ENCODE measurements at regions not wholly inside any gene's neighbourhood (a gene's known extent, or its start where the extent isn't known, plus 50 kb on each side); places are given as distances from the start of the nearest gene placed in this dataset.
A peak's percentile ranks its signal among the peaks of the same experiment; 100 is the strongest.

DNA sequence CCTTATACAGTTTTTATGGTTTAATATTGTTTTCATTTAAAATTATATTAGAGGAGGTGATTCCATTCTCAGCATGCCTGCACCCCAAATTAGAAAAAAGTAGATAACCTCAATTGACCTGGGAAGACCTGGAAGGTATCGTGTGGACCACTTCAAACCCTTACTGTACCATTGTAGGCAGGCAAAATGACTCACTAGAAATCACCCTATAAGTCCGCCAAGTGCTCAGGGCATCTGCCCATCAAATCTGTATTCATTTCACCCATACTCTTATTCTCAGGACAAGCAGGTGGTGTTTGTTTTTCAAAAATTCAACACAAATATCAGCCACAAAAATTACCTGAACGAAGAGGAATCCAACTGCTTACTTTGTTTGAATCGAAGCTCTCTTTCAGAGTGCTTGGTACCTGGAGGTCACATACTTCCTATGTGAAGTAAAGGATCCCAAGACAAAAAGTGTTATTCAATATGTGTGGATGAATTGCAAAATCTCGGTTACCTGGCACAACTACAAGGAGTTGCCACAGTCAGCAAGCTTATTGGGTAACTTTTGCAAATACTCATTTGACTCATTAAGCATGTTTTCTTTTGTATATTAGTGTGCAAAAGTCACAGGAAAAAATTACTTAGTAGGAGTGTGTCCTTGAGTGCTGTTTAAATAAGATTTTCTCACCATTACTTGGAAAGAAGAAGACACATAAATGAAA, 216.2 kb downstream of the ENC1 start:
- DNase-seq (ENCODE audit: low spot score) (no peak), ATAC-seq (no peak)
- no peak overlapping the region for H3K4me2 ChIP-seq
- H3K36me3 Mint-ChIP-seq (ENCODE audit: low read depth): 0 out of 3 replicates have a peak, but pooled peaks cover 5% of the 10 kb centered on the region
- TF ChIP-seq JUNB (IDR thresholded peaks at IDR 0.05; ENCODE audit: unreplicated experiment) (no peak), EZH2phosphoT487 (IDR thresholded peaks at IDR 0.05; ENCODE audit: unreplicated experiment) (no peak), NANOG (IDR thresholded peaks at IDR 0.05; ENCODE audit: borderline replicate concordance) (no peak)
- TF ChIP-seq, protein P1, sequence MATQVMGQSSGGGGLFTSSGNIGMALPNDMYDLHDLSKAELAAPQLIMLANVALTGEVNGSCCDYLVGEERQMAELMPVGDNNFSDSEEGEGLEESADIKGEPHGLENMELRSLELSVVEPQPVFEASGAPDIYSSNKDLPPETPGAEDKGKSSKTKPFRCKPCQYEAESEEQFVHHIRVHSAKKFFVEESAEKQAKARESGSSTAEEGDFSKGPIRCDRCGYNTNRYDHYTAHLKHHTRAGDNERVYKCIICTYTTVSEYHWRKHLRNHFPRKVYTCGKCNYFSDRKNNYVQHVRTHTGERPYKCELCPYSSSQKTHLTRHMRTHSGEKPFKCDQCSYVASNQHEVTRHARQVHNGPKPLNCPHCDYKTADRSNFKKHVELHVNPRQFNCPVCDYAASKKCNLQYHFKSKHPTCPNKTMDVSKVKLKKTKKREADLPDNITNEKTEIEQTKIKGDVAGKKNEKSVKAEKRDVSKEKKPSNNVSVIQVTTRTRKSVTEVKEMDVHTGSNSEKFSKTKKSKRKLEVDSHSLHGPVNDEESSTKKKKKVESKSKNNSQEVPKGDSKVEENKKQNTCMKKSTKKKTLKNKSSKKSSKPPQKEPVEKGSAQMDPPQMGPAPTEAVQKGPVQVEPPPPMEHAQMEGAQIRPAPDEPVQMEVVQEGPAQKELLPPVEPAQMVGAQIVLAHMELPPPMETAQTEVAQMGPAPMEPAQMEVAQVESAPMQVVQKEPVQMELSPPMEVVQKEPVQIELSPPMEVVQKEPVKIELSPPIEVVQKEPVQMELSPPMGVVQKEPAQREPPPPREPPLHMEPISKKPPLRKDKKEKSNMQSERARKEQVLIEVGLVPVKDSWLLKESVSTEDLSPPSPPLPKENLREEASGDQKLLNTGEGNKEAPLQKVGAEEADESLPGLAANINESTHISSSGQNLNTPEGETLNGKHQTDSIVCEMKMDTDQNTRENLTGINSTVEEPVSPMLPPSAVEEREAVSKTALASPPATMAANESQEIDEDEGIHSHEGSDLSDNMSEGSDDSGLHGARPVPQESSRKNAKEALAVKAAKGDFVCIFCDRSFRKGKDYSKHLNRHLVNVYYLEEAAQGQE (IDR thresholded peaks at IDR 0.05; ENCODE audit: unreplicated experiment): no peak
- H3K9me2 ChIP-seq (ENCODE audit: insufficient read depth): peaks cover 4% of the 10 kb centered on the region; the same call in 1 of the 2 replicates
- peak overlapping the region; percentile 1; the same call in 1 of the 2 replicates for H2AFZ ChIP-seq
- no peak overlapping the region for H3K27ac Mint-ChIP-seq
- H3K27me3 Mint-ChIP-seq (ENCODE audit: insufficient read depth, low read depth, poor library complexity): peaks cover 2% of the 10 kb centered on the region
- no peaks in the 10 kb centered on the region for H3K79me2 ChIP-seq (replicated peaks; ENCODE audit: insufficient read depth)
- no peaks in the 10 kb centered on the region for H3K27me3 ChIP-seq (ENCODE audit: insufficient read depth)
- H3K4me1 Mint-ChIP-seq: no peaks in the 10 kb centered on the region
- H3K27ac ChIP-seq (ENCODE audit: low read depth): no peak overlapping the region
- no peaks in the 10 kb centered on the region for H3K4me1 ChIP-seq (ENCODE audit: insufficient read depth)
- H3K4me3 ChIP-seq: no peak overlapping the region
- H3F3A ChIP-seq (replicated peaks; ENCODE audit: low read depth): no peaks in the 10 kb centered on the region
- H3K36me3 ChIP-seq (ENCODE audit: insufficient read depth): no peaks in the 10 kb centered on the region
- no peaks in the 10 kb centered on the region for H4K20me1 ChIP-seq (replicated peaks; ENCODE audit: insufficient read depth)
- H3K4me3 Mint-ChIP-seq: no peak overlapping the region
- peaks cover 5% of the 10 kb centered on the region for H3K9me3 Mint-ChIP-seq

DNA sequence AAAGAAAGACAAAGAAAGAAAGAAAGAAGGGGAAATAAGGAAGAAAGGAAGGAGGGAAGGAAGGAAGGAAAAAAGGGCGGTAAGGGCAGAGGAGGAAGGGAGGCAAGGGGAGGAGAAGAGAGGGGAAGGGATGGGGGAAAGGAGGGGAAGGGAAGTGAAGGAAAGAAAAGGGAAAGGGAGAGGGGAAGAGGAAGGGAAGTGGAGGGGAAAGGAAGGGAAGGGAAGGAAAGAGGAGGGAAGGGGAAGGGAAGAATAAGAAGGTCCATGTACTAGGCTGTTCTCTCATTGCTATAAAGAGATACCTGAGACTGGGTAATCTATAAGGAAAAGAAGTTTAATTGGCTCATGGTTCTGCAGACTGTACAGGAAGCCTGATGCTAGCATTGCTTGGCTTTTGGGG, 217.1 kb downstream of the ENC1 start:
- no peaks in the 10 kb centered on the region for H3F3A ChIP-seq (replicated peaks; ENCODE audit: low read depth)
- H3K27me3 Mint-ChIP-seq (ENCODE audit: insufficient read depth, low read depth, poor library complexity): peaks cover 2% of the 10 kb centered on the region
- no peaks in the 10 kb centered on the region for H3K36me3 ChIP-seq (ENCODE audit: insufficient read depth)
- no peak overlapping the region for H3K4me3 Mint-ChIP-seq
- H3K9me2 ChIP-seq (ENCODE audit: insufficient read depth): peaks cover 4% of the 10 kb centered on the region; the same call in 1 of the 2 replicates
- no peaks in the 10 kb centered on the region for H3K4me1 Mint-ChIP-seq
- H3K36me3 Mint-ChIP-seq (ENCODE audit: low read depth): no peaks in the 10 kb centered on the region
- no peak overlapping the region for H3K4me2 ChIP-seq
- H3K27me3 ChIP-seq (ENCODE audit: insufficient read depth): no peaks in the 10 kb centered on the region
- H3K27ac ChIP-seq (ENCODE audit: low read depth): no peak overlapping the region
- ATAC-seq (no peak), DNase-seq (ENCODE audit: low spot score) (no peak)
- H3K79me2 ChIP-seq (replicated peaks; ENCODE audit: insufficient read depth): no peaks in the 10 kb centered on the region
- no peaks in the 10 kb centered on the region for H3K4me1 ChIP-seq (ENCODE audit: insufficient read depth)
- H2AFZ ChIP-seq: no peak overlapping the region
- no peak overlapping the region for H3K27ac Mint-ChIP-seq
- H3K4me3 ChIP-seq: no peak overlapping the region
- H4K20me1 ChIP-seq (replicated peaks; ENCODE audit: insufficient read depth): no peaks in the 10 kb centered on the region
- no peaks in the 10 kb centered on the region; the same call in 2 of the 3 replicates for H3K9me3 Mint-ChIP-seq
- TF ChIP-seq ZNF114 (CRISPR knock-in tag; IDR thresholded peaks at IDR 0.05) (no peak), POLR2AphosphoS5 (IDR thresholded peaks at IDR 0.05; ENCODE audit: low read depth) (no peak), CREB1 (CRISPR knock-in tag; IDR thresholded peaks at IDR 0.05; ENCODE audit: low read depth) (no peak), EZH2phosphoT487 (IDR thresholded peaks at IDR 0.05; ENCODE audit: unreplicated experiment) (no peak), CTCF (conservative IDR thresholded peaks at IDR 0.05; ENCODE audit: low read depth in 2 of 2) (no peak)
- TF ChIP-seq, protein P1 (IDR thresholded peaks at IDR 0.05; ENCODE audit: unreplicated experiment): no peak
- TF ChIP-seq, protein P2, sequence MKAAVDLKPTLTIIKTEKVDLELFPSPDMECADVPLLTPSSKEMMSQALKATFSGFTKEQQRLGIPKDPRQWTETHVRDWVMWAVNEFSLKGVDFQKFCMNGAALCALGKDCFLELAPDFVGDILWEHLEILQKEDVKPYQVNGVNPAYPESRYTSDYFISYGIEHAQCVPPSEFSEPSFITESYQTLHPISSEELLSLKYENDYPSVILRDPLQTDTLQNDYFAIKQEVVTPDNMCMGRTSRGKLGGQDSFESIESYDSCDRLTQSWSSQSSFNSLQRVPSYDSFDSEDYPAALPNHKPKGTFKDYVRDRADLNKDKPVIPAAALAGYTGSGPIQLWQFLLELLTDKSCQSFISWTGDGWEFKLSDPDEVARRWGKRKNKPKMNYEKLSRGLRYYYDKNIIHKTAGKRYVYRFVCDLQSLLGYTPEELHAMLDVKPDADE (IDR thresholded peaks at IDR 0.05): no peak

Measured in GM23338 (cell line).